HG02943 (cell line): ENCODE measurements at regions not wholly inside any gene's neighbourhood (a gene's known extent, or its start where the extent isn't known, plus 50 kb on each side); places are given as distances from the start of the nearest gene placed in this dataset.
"Not testable (repeated sequence)": the region's sequence is repeated elsewhere in the genome, so short reads cannot be mapped to it uniquely, and the experiment has no call there.

ENCODE experiments used
- ATAC-seq: cut with Tn5 transposase; IDR thresholded peaks from one replicate; pipeline ENCODE4 v1.9.1; 2021; ENCODE audit warnings: mild to moderate bottlenecking, low read depth, moderate library complexity; ENCODE audit not compliant: unreplicated experiment

GRCh38 chr10:106309376-106309775 lies 855.1 kb downstream of the SORCS1 start:
- ATAC-seq = no peak

- no peak for ATAC-seq
Measured at GRCh38 chr10:106308284-106308683, 856.2 kb downstream of the SORCS1 start.

- no peak for ATAC-seq
Measured at GRCh38 chr10:106304056-106304455, 860.5 kb downstream of the SORCS1 start.

- ATAC-seq = no peak
Measured at GRCh38 chr10:106302961-106303360, 861.5 kb downstream of the SORCS1 start.

GRCh38 chr10:106301146-106301545 lies 863.4 kb downstream of the SORCS1 start:
- ATAC-seq = no peak

GRCh38 chr10:106296750-106297392 lies 867.6 kb downstream of the SORCS1 start:
- no peak for ATAC-seq

- no peak for ATAC-seq
Measured at GRCh38 chr10:106284802-106285587, 879.5 kb downstream of the SORCS1 start.

- ATAC-seq = no peak
Measured at GRCh38 chr10:106280896-106281460, 883.5 kb downstream of the SORCS1 start.

- no peak for ATAC-seq
Measured at GRCh38 chr10:106278383-106278782, 886.1 kb downstream of the SORCS1 start.

GRCh38 chr10:106271237-106271636 lies 893.3 kb downstream of the SORCS1 start:
- ATAC-seq = no peak

- no peak for ATAC-seq
Measured at GRCh38 chr10:106268000-106268399, 896.5 kb downstream of the SORCS1 start.

GRCh38 chr10:106267591-106267990 lies 896.9 kb downstream of the SORCS1 start:
- ATAC-seq = no peak

- not testable (repeated sequence) for ATAC-seq
Measured at GRCh38 chr10:106257432-106257831, 907.1 kb downstream of the SORCS1 start.

GRCh38 chr10:106255111-106255678 lies 909.3 kb downstream of the SORCS1 start:
- no peak for ATAC-seq

- ATAC-seq = no peak
Measured at GRCh38 chr10:106254071-106254470, 910.4 kb downstream of the SORCS1 start.

- ATAC-seq = no peak
Measured at GRCh38 chr10:106252541-106252940, 912.0 kb downstream of the SORCS1 start.

GRCh38 chr10:106251573-106251972 lies 912.9 kb downstream of the SORCS1 start:
- ATAC-seq = no peak

- ATAC-seq = no peak
Measured at GRCh38 chr10:106242301-106242700, 922.2 kb downstream of the SORCS1 start.

- no peak for ATAC-seq
Measured at GRCh38 chr10:106226828-106227227, 937.7 kb downstream of the SORCS1 start.

GRCh38 chr10:106226142-106226541 lies 938.4 kb downstream of the SORCS1 start:
- ATAC-seq = no peak

- ATAC-seq = no peak
Measured at GRCh38 chr10:106224676-106225075, 939.8 kb downstream of the SORCS1 start.
